GM12878 (cell line): ENCODE measurements at regions not wholly inside any gene's neighbourhood (a gene's known extent, or its start where the extent isn't known, plus 50 kb on each side); places are given as distances from the start of the nearest gene placed in this dataset.

ENCODE experiments used
- POLR2A ChIP-seq: IDR thresholded peaks from 2 replicates; pipeline ENCODE4 v1.6.1; 2011; ENCODE audit warnings: low read depth, mild to moderate bottlenecking, low read length
- SMAD1 ChIP-seq: fragments of 450-650 bp; IDR thresholded peaks from 2 replicates; pipeline ENCODE4 v1.6.1; 2018; ENCODE audit warnings: mild to moderate bottlenecking, low read depth; ENCODE audit not compliant: partially characterized antibody
- TARDBP ChIP-seq: IDR thresholded peaks from 2 replicates; pipeline ENCODE4 v1.6.1; 2016; ENCODE audit warnings: borderline replicate concordance
- TCF12 ChIP-seq: IDR thresholded peaks from 2 replicates; pipeline ENCODE4 v1.6.1; 2011; ENCODE audit warnings: low read depth, mild to moderate bottlenecking, low read length
- ZBTB4 ChIP-seq: fragments of 450-650 bp; formaldehyde crosslinking; IDR thresholded peaks from 2 replicates; pipeline ENCODE4 v1.4.0; 2022; ENCODE audit warnings: mild to moderate bottlenecking, moderate library complexity
- TF ChIP-seq, protein P1 (sequence below), 3 experiments: IDR thresholded peaks in 2 of 3; conservative IDR thresholded peaks in 1 of 3; 2 replicates each; pipeline ENCODE4 v1.5.1; 2011; ENCODE audit warnings: low read depth in 3 of 3, low read length in 3 of 3, mild to moderate bottlenecking in 3 of 3, control low read depth in 2 of 3, moderate library complexity in 2 of 3, inconsistent platforms in 1 of 3, mixed read lengths in 1 of 3; ENCODE audit not compliant: control insufficient read depth in 2 of 3, insufficient read depth in 1 of 3; ENCODE audit errors: extremely low read depth in 1 of 3

DNA sequence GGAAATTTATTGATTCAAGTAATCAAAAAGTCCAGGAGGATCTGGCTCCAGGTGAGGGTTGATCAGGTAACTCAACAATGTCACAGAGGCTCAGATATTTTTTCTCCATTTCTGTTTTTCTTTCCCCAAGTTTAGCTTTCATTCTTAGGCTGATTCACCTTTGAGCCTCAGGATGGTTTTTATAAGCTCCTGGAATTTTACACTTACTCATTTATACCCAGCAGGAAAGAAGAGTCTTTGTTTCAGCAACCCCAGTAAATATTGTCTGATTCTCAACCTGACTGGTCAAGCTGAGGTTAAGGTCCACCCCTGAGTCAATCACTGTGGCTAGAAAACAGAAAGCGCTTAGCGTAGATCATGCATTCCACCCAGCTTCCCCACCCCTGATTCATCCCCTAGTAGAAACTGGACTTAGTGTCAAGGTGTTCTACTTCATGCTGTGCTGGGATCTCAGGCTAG, 500.6 kb downstream of the KIF4B start:
- TF ChIP-seq TCF12 (no peak), POLR2A (no peak), SMAD1 (no peak), ZBTB4 (CRISPR knock-in tag) (no peak), TARDBP (no peak)
- TF ChIP-seq, protein P1, sequence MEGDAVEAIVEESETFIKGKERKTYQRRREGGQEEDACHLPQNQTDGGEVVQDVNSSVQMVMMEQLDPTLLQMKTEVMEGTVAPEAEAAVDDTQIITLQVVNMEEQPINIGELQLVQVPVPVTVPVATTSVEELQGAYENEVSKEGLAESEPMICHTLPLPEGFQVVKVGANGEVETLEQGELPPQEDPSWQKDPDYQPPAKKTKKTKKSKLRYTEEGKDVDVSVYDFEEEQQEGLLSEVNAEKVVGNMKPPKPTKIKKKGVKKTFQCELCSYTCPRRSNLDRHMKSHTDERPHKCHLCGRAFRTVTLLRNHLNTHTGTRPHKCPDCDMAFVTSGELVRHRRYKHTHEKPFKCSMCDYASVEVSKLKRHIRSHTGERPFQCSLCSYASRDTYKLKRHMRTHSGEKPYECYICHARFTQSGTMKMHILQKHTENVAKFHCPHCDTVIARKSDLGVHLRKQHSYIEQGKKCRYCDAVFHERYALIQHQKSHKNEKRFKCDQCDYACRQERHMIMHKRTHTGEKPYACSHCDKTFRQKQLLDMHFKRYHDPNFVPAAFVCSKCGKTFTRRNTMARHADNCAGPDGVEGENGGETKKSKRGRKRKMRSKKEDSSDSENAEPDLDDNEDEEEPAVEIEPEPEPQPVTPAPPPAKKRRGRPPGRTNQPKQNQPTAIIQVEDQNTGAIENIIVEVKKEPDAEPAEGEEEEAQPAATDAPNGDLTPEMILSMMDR (IDR thresholded peaks at IDR 0.05 in 2 of 3, conservative IDR thresholded peaks at IDR 0.05 in 1 of 3; ENCODE audit: control insufficient read depth in 2 of 3, extremely low read depth in 1 of 3, insufficient read depth in 1 of 3, low read depth in 3 of 3, low read length in 3 of 3), result no peak
